ENCODE measurements at regions not wholly inside any gene's neighbourhood (a gene's known extent, or its start where the extent isn't known, plus 50 kb on each side); places are given as distances from the start of the nearest gene placed in this dataset.
A peak's percentile ranks its signal among the peaks of the same experiment; 100 is the strongest.

DNA sequence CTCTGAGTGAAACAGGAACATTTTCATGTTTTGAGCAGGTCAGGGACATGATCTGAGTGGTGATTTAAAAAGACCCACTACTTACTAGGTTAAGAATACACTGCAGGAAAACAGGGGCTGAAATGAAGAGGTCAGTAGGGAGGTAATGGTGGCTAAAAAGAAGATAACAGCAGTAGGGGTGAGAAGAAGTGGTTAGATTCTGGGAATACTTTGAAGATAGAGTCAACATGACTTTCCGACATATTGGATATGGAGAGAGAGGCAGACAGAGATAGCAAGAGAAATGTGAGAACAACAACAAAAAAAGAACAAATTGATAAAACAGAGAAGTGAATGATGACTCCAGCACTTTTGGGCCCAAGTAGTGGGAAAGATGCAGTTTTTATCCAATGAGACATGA, 168.0 kb downstream of the ALX1 start:
- H3K4me3 Mint-ChIP-seq, result no peak overlapping the region
- H3K27ac Mint-ChIP-seq, result no peak overlapping the region
- 44 to 75% methylated on average over 1 of the region's 1 CpG for WGBS, 2 experiments (ENCODE audit: insufficient coverage in 1 of 2, insufficient read length in 1 of 2)
- Histone ChIP-seq H3K27me3 (ENCODE audit: control insufficient read depth, insufficient read depth, low read length, poor library complexity, severe bottlenecking) (no peaks in the 10 kb centered on the region), H3K9ac (ENCODE audit: extremely low read depth, low read length, poor library complexity, severe bottlenecking) (no peak overlapping the region), H3K9me3 (ENCODE audit: control insufficient read depth, low read length) (no peaks in the 10 kb centered on the region), H3K27ac (ENCODE audit: low read depth, low read length) (no peak overlapping the region), H3K4me1 (ENCODE audit: control insufficient read depth, insufficient read depth, low read length) (peaks cover 4% of the 10 kb centered on the region), H3K4me3 (ENCODE audit: low read length) (no peak overlapping the region), H3K36me3 (ENCODE audit: control insufficient read depth, insufficient read depth, low read length) (no peaks in the 10 kb centered on the region)
- no peaks in the 10 kb centered on the region for H3K36me3 Mint-ChIP-seq (ENCODE audit: low read depth)
- DNase-seq, result no peak
- TF ChIP-seq, protein P1, sequence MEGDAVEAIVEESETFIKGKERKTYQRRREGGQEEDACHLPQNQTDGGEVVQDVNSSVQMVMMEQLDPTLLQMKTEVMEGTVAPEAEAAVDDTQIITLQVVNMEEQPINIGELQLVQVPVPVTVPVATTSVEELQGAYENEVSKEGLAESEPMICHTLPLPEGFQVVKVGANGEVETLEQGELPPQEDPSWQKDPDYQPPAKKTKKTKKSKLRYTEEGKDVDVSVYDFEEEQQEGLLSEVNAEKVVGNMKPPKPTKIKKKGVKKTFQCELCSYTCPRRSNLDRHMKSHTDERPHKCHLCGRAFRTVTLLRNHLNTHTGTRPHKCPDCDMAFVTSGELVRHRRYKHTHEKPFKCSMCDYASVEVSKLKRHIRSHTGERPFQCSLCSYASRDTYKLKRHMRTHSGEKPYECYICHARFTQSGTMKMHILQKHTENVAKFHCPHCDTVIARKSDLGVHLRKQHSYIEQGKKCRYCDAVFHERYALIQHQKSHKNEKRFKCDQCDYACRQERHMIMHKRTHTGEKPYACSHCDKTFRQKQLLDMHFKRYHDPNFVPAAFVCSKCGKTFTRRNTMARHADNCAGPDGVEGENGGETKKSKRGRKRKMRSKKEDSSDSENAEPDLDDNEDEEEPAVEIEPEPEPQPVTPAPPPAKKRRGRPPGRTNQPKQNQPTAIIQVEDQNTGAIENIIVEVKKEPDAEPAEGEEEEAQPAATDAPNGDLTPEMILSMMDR (conservative IDR thresholded peaks at IDR 0.05), result no peak
- H3K27me3 Mint-ChIP-seq (ENCODE audit: insufficient read depth), result no peaks in the 10 kb centered on the region
- peaks cover 31% of the 10 kb centered on the region for H3K4me1 Mint-ChIP-seq
- no peaks in the 10 kb centered on the region for H3K9me3 Mint-ChIP-seq

- no peak for DNase-seq
- H3K36me3 ChIP-seq (ENCODE audit: control insufficient read depth, insufficient read depth, low read length), result no peaks in the 10 kb centered on the region
- H3K27me3 Mint-ChIP-seq (ENCODE audit: insufficient read depth), result no peaks in the 10 kb centered on the region
- H3K27ac ChIP-seq (ENCODE audit: low read depth, low read length), result no peak overlapping the region
- H3K9me3 ChIP-seq (ENCODE audit: control insufficient read depth, low read length), result no peaks in the 10 kb centered on the region
- TF ChIP-seq, protein P1 (conservative IDR thresholded peaks at IDR 0.05), result peak; percentile 71
- peaks cover 31% of the 10 kb centered on the region for H3K4me1 Mint-ChIP-seq
- 100% methylated on average over 2 of the region's 4 CpGs; no CpG with 5 or more reads in 1 of the 2 experiments for WGBS, 2 experiments (ENCODE audit: insufficient coverage in 1 of 2, insufficient read length in 1 of 2)
- H3K9ac ChIP-seq (ENCODE audit: extremely low read depth, low read length, poor library complexity, severe bottlenecking), result no peak overlapping the region
- no peak overlapping the region for H3K4me3 ChIP-seq (ENCODE audit: low read length)
- H3K9me3 Mint-ChIP-seq, result no peaks in the 10 kb centered on the region
- H3K27ac Mint-ChIP-seq, result no peak overlapping the region
- H3K27me3 ChIP-seq (ENCODE audit: control insufficient read depth, insufficient read depth, low read length, poor library complexity, severe bottlenecking), result no peaks in the 10 kb centered on the region
- no peaks in the 10 kb centered on the region for H3K36me3 Mint-ChIP-seq (ENCODE audit: low read depth)
- peaks cover 4% of the 10 kb centered on the region for H3K4me1 ChIP-seq (ENCODE audit: control insufficient read depth, insufficient read depth, low read length)
- H3K4me3 Mint-ChIP-seq, result no peak overlapping the region
These were observed 168.6 kb downstream of the ALX1 start for GRCh38 chr12:85448548-85449139.

DNA sequence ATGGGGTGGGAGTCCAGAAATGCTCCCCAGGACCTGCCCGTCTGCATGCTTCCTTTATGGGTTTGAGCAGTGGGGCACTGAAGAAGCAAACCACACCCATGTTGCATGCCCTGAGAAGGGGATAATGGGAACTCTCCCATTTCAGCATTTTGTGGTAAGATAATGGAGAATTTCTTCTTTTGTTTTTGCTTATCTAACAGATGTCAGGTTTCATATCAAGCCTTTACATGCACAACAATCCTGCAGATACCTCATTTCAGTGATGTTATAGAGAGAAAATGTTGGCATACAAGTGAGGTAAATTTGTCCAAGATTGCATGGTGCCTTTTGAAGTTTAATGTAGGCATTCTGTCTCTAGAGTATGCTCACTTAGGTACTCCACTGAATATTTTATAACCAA, 177.0 kb downstream of the ALX1 start:
- Mint-ChIP-seq H3K36me3 (ENCODE audit: low read depth) (peaks cover 2% of the 10 kb centered on the region), H3K27me3 (ENCODE audit: insufficient read depth) (no peaks in the 10 kb centered on the region), H3K4me3 (no peak overlapping the region), H3K9me3 (no peaks in the 10 kb centered on the region), H3K27ac (no peak overlapping the region), H3K4me1 (no peaks in the 10 kb centered on the region)
- Histone ChIP-seq H3K4me1 (ENCODE audit: control insufficient read depth, insufficient read depth, low read length) (no peaks in the 10 kb centered on the region), H3K36me3 (ENCODE audit: control insufficient read depth, insufficient read depth, low read length) (no peaks in the 10 kb centered on the region), H3K27me3 (ENCODE audit: control insufficient read depth, insufficient read depth, low read length, poor library complexity, severe bottlenecking) (no peaks in the 10 kb centered on the region), H3K27ac (ENCODE audit: low read depth, low read length) (no peak overlapping the region), H3K9me3 (ENCODE audit: control insufficient read depth, low read length) (no peaks in the 10 kb centered on the region), H3K9ac (ENCODE audit: extremely low read depth, low read length, poor library complexity, severe bottlenecking) (no peak overlapping the region), H3K4me3 (ENCODE audit: low read length) (no peak overlapping the region)
- TF ChIP-seq, protein P1 (conservative IDR thresholded peaks at IDR 0.05), result no peak
- 100% methylated on average over 1 of the region's 1 CpG; no CpG with 5 or more reads in 1 of the 2 experiments for WGBS, 2 experiments (ENCODE audit: insufficient coverage in 1 of 2, insufficient read length in 1 of 2)
- no peak for DNase-seq

All from endodermal cell (in vitro differentiated cells).